Vagina (tissue), 2 donors: ENCODE measurements at regions not wholly inside any gene's neighbourhood (a gene's known extent, or its start where the extent isn't known, plus 50 kb on each side); places are given as distances from the start of the nearest gene placed in this dataset.
"Not testable (repeated sequence)": the region's sequence is repeated elsewhere in the genome, so short reads cannot be mapped to it uniquely, and the experiment has no call there.

Source experiments
- DNase-seq, 2 donors: peaks; one replicate each; pipeline ENCODE4 v3.0.0-alpha.2; 2017; ENCODE audit errors: extremely low spot score in 2 of 2
- H3K27ac ChIP-seq: fragments of 200-600 bp; sonication (generic); one replicate; pipeline ENCODE4 v1.5.1; 2019
- H3K27me3 ChIP-seq: fragments of 200-600 bp; sonication (generic); one replicate; pipeline ENCODE4 v1.5.1; 2019
- H3K36me3 ChIP-seq, 2 donors: fragments of 200-600 bp; sonication (generic); one replicate each; pipeline ENCODE4 v1.5.1; 2017 to 2019
- H3K4me1 ChIP-seq: fragments of 200-600 bp; sonication (generic); one replicate; pipeline ENCODE4 v1.5.1; 2019
- H3K4me3 ChIP-seq, 2 donors: fragments of 200-600 bp; sonication (generic); 1 replicate in 1 of 2; 2 replicates in 1 of 2; pipeline ENCODE4 v1.5.1; 2016 to 2019
- H3K9me3 ChIP-seq: fragments of 200-600 bp; sonication (generic); one replicate; pipeline ENCODE4 v1.5.1; 2019
- CTCF ChIP-seq, 3 experiments: fragments of 450-650 bp in 2 of 3; fragments of 200-600 bp in 1 of 3; sonication (generic) in 1 of 3; IDR thresholded peaks; one replicate each; pipeline ENCODE4 v1.5.1; 2017 to 2019; ENCODE audit warnings: antibody characterized with exemption in 3 of 3, mild to moderate bottlenecking in 2 of 3, moderate library complexity in 2 of 3
- POLR2A ChIP-seq, 2 donors: fragments of 450-650 bp; IDR thresholded peaks; one replicate each; pipeline ENCODE4 v1.6.1; 2017; ENCODE audit warnings: antibody characterized with exemption in 2 of 2, mild to moderate bottlenecking in 2 of 2, moderate library complexity in 2 of 2
- POLR2AphosphoS5 ChIP-seq, 2 donors: sonication (generic); formaldehyde crosslinking; IDR thresholded peaks; one replicate each; pipeline ENCODE4 v1.9.0; 2017; ENCODE audit warnings: antibody characterized with exemption in 2 of 2, mild to moderate bottlenecking in 2 of 2, low read depth in 1 of 2; ENCODE audit not compliant: insufficient read depth in 1 of 2
- intact Hi-C: fragments of 100-400 bp; cut with DNase I; formaldehyde crosslinking; loops from one replicate; pipeline ENCODE4 v1.15.1; 2023

GRCh38 chr3:75320369-75320768, 343.8 kb upstream of the FRG2C start:
- intact Hi-C loops, result no loop called here
- no peaks in the 10 kb centered on the region for H3K27me3 ChIP-seq
- no peaks in the 10 kb centered on the region for H3K9me3 ChIP-seq
- H3K27ac ChIP-seq, result no peak overlapping the region
- no peaks in the 10 kb centered on the region for H3K36me3 ChIP-seq
- H3K4me1 ChIP-seq, result no peaks in the 10 kb centered on the region
- TF ChIP-seq POLR2A (IDR thresholded peaks at IDR 0.05) (no peak), CTCF (IDR thresholded peaks at IDR 0.05) (no peak), POLR2AphosphoS5 (IDR thresholded peaks at IDR 0.05; ENCODE audit: insufficient read depth in 1 of 2, low read depth in 1 of 2) (no peak)
- DNase-seq, result no peak
- no peak overlapping the region for H3K4me3 ChIP-seq

GRCh38 chr3:75321060-75321459, 343.1 kb upstream of the FRG2C start:
- intact Hi-C loops, result no loop called here
- Histone ChIP-seq H3K9me3 (no peaks in the 10 kb centered on the region), H3K27me3 (no peaks in the 10 kb centered on the region), H3K27ac (no peak overlapping the region), H3K4me3 (no peak overlapping the region), H3K4me1 (no peaks in the 10 kb centered on the region), H3K36me3 (no peaks in the 10 kb centered on the region)
- DNase-seq, result no peak
- TF ChIP-seq CTCF (IDR thresholded peaks at IDR 0.05) (no peak), POLR2AphosphoS5 (IDR thresholded peaks at IDR 0.05; ENCODE audit: insufficient read depth in 1 of 2, low read depth in 1 of 2) (no peak), POLR2A (IDR thresholded peaks at IDR 0.05) (no peak)

GRCh38 chr3:75323936-75324335, 340.2 kb upstream of the FRG2C start:
- H3K4me3 ChIP-seq, DNase-seq, H3K27me3 ChIP-seq, H3K4me1 ChIP-seq, H3K36me3 ChIP-seq, intact Hi-C loops, H3K27ac ChIP-seq, H3K9me3 ChIP-seq: not testable (repeated sequence)

GRCh38 chr3:75325716-75326115, 338.4 kb upstream of the FRG2C start:
- Histone ChIP-seq H3K4me3 (no peak overlapping the region), H3K36me3 (no peaks in the 10 kb centered on the region), H3K27ac (no peak overlapping the region), H3K4me1 (no peaks in the 10 kb centered on the region), H3K27me3 (no peaks in the 10 kb centered on the region), H3K9me3 (no peaks in the 10 kb centered on the region)
- TF ChIP-seq CTCF (IDR thresholded peaks at IDR 0.05), result no peak
- no peak for TF ChIP-seq POLR2A (IDR thresholded peaks at IDR 0.05)
- no peak for TF ChIP-seq POLR2AphosphoS5 (IDR thresholded peaks at IDR 0.05; ENCODE audit: insufficient read depth in 1 of 2, low read depth in 1 of 2)
- intact Hi-C loops, result no loop called here
- no peak for DNase-seq

GRCh38 chr3:75327453-75327852, 336.7 kb upstream of the FRG2C start:
- Histone ChIP-seq H3K4me1 (peaks cover 3% of the 10 kb centered on the region), H3K27me3 (no peaks in the 10 kb centered on the region), H3K4me3 (no peak overlapping the region), H3K9me3 (no peaks in the 10 kb centered on the region), H3K36me3 (no peaks in the 10 kb centered on the region), H3K27ac (no peak overlapping the region)
- DNase-seq, result no peak
- intact Hi-C loops, result no loop called here
- TF ChIP-seq POLR2A (IDR thresholded peaks at IDR 0.05) (no peak), CTCF (IDR thresholded peaks at IDR 0.05) (no peak), POLR2AphosphoS5 (IDR thresholded peaks at IDR 0.05; ENCODE audit: insufficient read depth in 1 of 2, low read depth in 1 of 2) (no peak)
